ENCODE measurements at regions not wholly inside any gene's neighbourhood (a gene's known extent, or its start where the extent isn't known, plus 50 kb on each side); places are given as distances from the start of the nearest gene placed in this dataset.
A peak's percentile ranks its signal among the peaks of the same experiment; 100 is the strongest.

GRCh38 chr7:136717910-136718557 lies 150.4 kb upstream of the CHRM2 start:
- CTCF ChIA-PET = no interaction called here
- Histone ChIP-seq H3K4me1 (no peaks in the 10 kb centered on the region), H3K27ac (no peak overlapping the region), H3K9me3 (no peaks in the 10 kb centered on the region), H3K4me3 (no peak overlapping the region), H3K4me2 (no peak overlapping the region)
- DNase-seq (ENCODE audit: low read depth in 1 of 2, low spot score in 1 of 2) (no peak), FAIRE-seq (no peak), ATAC-seq (no peak)
- POLR2A ChIA-PET = no interaction called here
- no peak for TF ChIP-seq EP300 (IDR thresholded peaks at IDR 0.05)
- TF ChIP-seq CBX2 (IDR thresholded peaks at IDR 0.05; ENCODE audit: borderline replicate concordance, low read depth) = no peak
- no peak for TF ChIP-seq ZNF302 (CRISPR knock-in tag; IDR thresholded peaks at IDR 0.05)
- WGBS (ENCODE audit: missing lambda C conversion rate) = 5% methylated on average over 6 of the region's 6 CpGs

GRCh38 chr7:136714062-136714461 lies 154.4 kb upstream of the CHRM2 start:
- POLR2A ChIA-PET = no interaction called here
- H3K9me3 ChIP-seq = no peaks in the 10 kb centered on the region
- no peak for FAIRE-seq
- no peak overlapping the region for H3K27ac ChIP-seq
- DNase-seq (ENCODE audit: low read depth in 1 of 2, low spot score in 1 of 2) = no peak
- no peak overlapping the region for H3K4me3 ChIP-seq
- H3K4me2 ChIP-seq = no peak overlapping the region
- no peak for ATAC-seq
- H3K4me1 ChIP-seq = no peaks in the 10 kb centered on the region
- 0% methylated on average over 3 of the region's 3 CpGs for WGBS (ENCODE audit: missing lambda C conversion rate)
- CTCF ChIA-PET = no interaction called here
- TF ChIP-seq POLR2A (IDR thresholded peaks at IDR 0.05; ENCODE audit: low read length) (no peak), MAFK (IDR thresholded peaks at IDR 0.05; ENCODE audit: partially characterized antibody) (peak; percentile 50), ZNF302 (CRISPR knock-in tag; IDR thresholded peaks at IDR 0.05) (no peak), HOXB5 (CRISPR knock-in tag; IDR thresholded peaks at IDR 0.05) (no peak)

- TF ChIP-seq FOSL2 (IDR thresholded peaks at IDR 0.05) (no peak), FOSL2 (CRISPR knock-in tag; IDR thresholded peaks at IDR 0.05) (no peak), MAX (IDR thresholded peaks at IDR 0.05) (no peak), ELK1 (IDR thresholded peaks at IDR 0.05; ENCODE audit: low read depth, low read length) (no peak), REST (IDR thresholded peaks at IDR 0.05) (no peak), RNF2 (IDR thresholded peaks at IDR 0.05; ENCODE audit: borderline replicate concordance, low read depth) (no peak), HMGXB4 (CRISPR knock-in tag; IDR thresholded peaks at IDR 0.05; ENCODE audit: borderline replicate concordance) (no peak), POLR2A (IDR thresholded peaks at IDR 0.05; ENCODE audit: low read length) (no peak), PBX3 (IDR thresholded peaks at IDR 0.05) (no peak), RARB (CRISPR knock-in tag; IDR thresholded peaks at IDR 0.05) (no peak), CBX8 (IDR thresholded peaks at IDR 0.05) (no peak), MAFK (IDR thresholded peaks at IDR 0.05; ENCODE audit: partially characterized antibody) (no peak), RAD21 (conservative IDR thresholded peaks at IDR 0.05 in 1 of 2, IDR thresholded peaks at IDR 0.05 in 1 of 2) (no peak), HOXB13 (CRISPR knock-in tag; IDR thresholded peaks at IDR 0.05; ENCODE audit: low read depth) (no peak), SREBF2 (IDR thresholded peaks at IDR 0.05) (no peak), NFE2L2 (conservative IDR thresholded peaks at IDR 0.05; ENCODE audit: low read length) (no peak), MAZ (IDR thresholded peaks at IDR 0.05; ENCODE audit: borderline replicate concordance, low read depth, low read length) (no peak), MYC (IDR thresholded peaks at IDR 0.05; ENCODE audit: borderline replicate concordance, low read length) (no peak), HOXA7 (CRISPR knock-in tag; IDR thresholded peaks at IDR 0.05) (no peak), TP53 (CRISPR knock-in tag; IDR thresholded peaks at IDR 0.05) (no peak)
- no peak overlapping the region for H3K4me2 ChIP-seq
- ChIA-PET POLR2A (no interaction called here), CTCF (no interaction called here)
- no peaks in the 10 kb centered on the region for H3K9me3 ChIP-seq
- no peak for DNase-seq (ENCODE audit: low read depth in 1 of 2, low spot score in 1 of 2)
- no peak overlapping the region for H3K4me3 ChIP-seq
- H3K4me1 ChIP-seq = no peaks in the 10 kb centered on the region
- no peak for ATAC-seq
- H3K27ac ChIP-seq = no peak overlapping the region
- no peak for FAIRE-seq
Measured at GRCh38 chr7:136710751-136711150, 157.7 kb upstream of the CHRM2 start.
